ENCODE measurements at regions not wholly inside any gene's neighbourhood (a gene's known extent, or its start where the extent isn't known, plus 50 kb on each side); places are given as distances from the start of the nearest gene placed in this dataset.

GRCh38 chr16:79931721-79932120 is 331.2 kb upstream of the MAF start:
- no peak for TF ChIP-seq GATA2 (IDR thresholded peaks at IDR 0.05; ENCODE audit: low read depth, low read length)
- no peak for TF ChIP-seq GATA3 (IDR thresholded peaks at IDR 0.05; ENCODE audit: low read depth, low read length)
